CD14-positive monocyte (primary cell): ENCODE measurements at regions not wholly inside any gene's neighbourhood (a gene's known extent, or its start where the extent isn't known, plus 50 kb on each side); places are given as distances from the start of the nearest gene placed in this dataset.

Experiments
- DNase-seq, 3 donors: peaks; one replicate each; pipeline ENCODE4 v3.0.0-alpha.2; 2011 to 2022
- H2AFZ ChIP-seq: 2 replicates; pipeline ENCODE4 v1.6.0; 2012; ENCODE audit warnings: mild to moderate bottlenecking, low read depth, low read length, inconsistent platforms; ENCODE audit not compliant: insufficient read depth, poor library complexity, severe bottlenecking
- H3K27ac ChIP-seq, 2 donors: 1 replicate in 1 of 2; 2 replicates in 1 of 2; pipeline ENCODE4 v1.5.1; 2012 to 2013; ENCODE audit warnings: low read length in 2 of 2, control low read depth in 1 of 2, inconsistent platforms in 1 of 2, low read depth in 1 of 2, mild to moderate bottlenecking in 1 of 2
- H3K27me3 ChIP-seq, 2 donors: one replicate each; pipeline versions ENCODE4 v1.6.0 to v1.6.1; 2011 to 2013; ENCODE audit warnings: low read length in 2 of 2; ENCODE audit not compliant: control insufficient read depth in 2 of 2, insufficient read depth in 2 of 2
- H3K36me3 ChIP-seq, 2 donors: replicated peaks in 1 of 2; 1 replicate in 1 of 2; 2 replicates in 1 of 2; pipeline versions ENCODE4 v1.5.1 to v1.6.1; 2012 to 2013; ENCODE audit warnings: low read length in 2 of 2, control low read depth in 1 of 2, inconsistent platforms in 1 of 2, mild to moderate bottlenecking in 1 of 2; ENCODE audit not compliant: insufficient read depth in 2 of 2, control insufficient read depth in 1 of 2
- H3K4me1 ChIP-seq, 2 donors: 1 replicate in 1 of 2; 2 replicates in 1 of 2; pipeline versions ENCODE4 v1.5.1 to v1.6.1; 2012 to 2013; ENCODE audit warnings: low read length in 2 of 2, control low read depth in 1 of 2, inconsistent platforms in 1 of 2, mild to moderate bottlenecking in 1 of 2, moderate library complexity in 1 of 2; ENCODE audit not compliant: insufficient read depth in 2 of 2, control insufficient read depth in 1 of 2
- H3K4me2 ChIP-seq: replicated peaks from 2 replicates; pipeline ENCODE3; 2012; ENCODE audit warnings: low read length, moderate library complexity, mild to moderate bottlenecking; ENCODE audit not compliant: poor library complexity, severe bottlenecking; ENCODE audit errors: extremely low read depth
- H3K4me3 ChIP-seq, 3 experiments: fragments of 200-600 bp in 1 of 3; sonication (generic) in 1 of 3; replicated peaks in 1 of 3; 1 replicate in 2 of 3; 2 replicates in 1 of 3; pipeline ENCODE4 v1.5.1; 2011 to 2013; ENCODE audit warnings: low read length in 3 of 3, mild to moderate bottlenecking in 3 of 3, control low read depth in 2 of 3, low read depth in 2 of 3, inconsistent platforms in 1 of 3, moderate library complexity in 1 of 3
- H3K79me2 ChIP-seq: 2 replicates; pipeline ENCODE4 v1.6.0; 2012; ENCODE audit warnings: mild to moderate bottlenecking, control low read depth, inconsistent platforms, low read length, moderate library complexity; ENCODE audit not compliant: insufficient read depth
- H3K9ac ChIP-seq: 2 replicates; pipeline ENCODE4 v1.6.0; 2017; ENCODE audit warnings: low read length, mild to moderate bottlenecking; ENCODE audit not compliant: insufficient read depth, poor library complexity, severe bottlenecking
- H3K9me3 ChIP-seq, 2 donors: replicated peaks in 1 of 2; 1 replicate in 1 of 2; 2 replicates in 1 of 2; pipeline versions ENCODE4 v1.5.1 to v1.6.1; 2012 to 2013; ENCODE audit warnings: low read length in 2 of 2, control low read depth in 1 of 2; ENCODE audit not compliant: control insufficient read depth in 1 of 2, insufficient read depth in 1 of 2
- H4K20me1 ChIP-seq: 2 replicates; pipeline ENCODE4 v1.6.0; 2012; ENCODE audit warnings: mild to moderate bottlenecking, low read length, control low read depth, moderate library complexity; ENCODE audit not compliant: insufficient read depth
- H3K27ac Mint-ChIP-seq, 7 donors: one replicate each; pipeline ENCODE4 v1.8.0; 2020; ENCODE audit warnings: mild to moderate bottlenecking in 7 of 7, mixed read lengths in 7 of 7, moderate library complexity in 6 of 7, inconsistent platforms in 2 of 7
- H3K27me3 Mint-ChIP-seq, 3 donors: one replicate each; pipeline ENCODE4 v1.8.0; 2021 to 2022; ENCODE audit warnings: low read depth in 3 of 3, mild to moderate bottlenecking in 3 of 3, mixed read lengths in 3 of 3, moderate library complexity in 3 of 3, inconsistent platforms in 1 of 3
- H3K36me3 Mint-ChIP-seq, 2 donors: one replicate each; pipeline ENCODE4 v1.8.0; 2020; ENCODE audit warnings: mixed read lengths in 2 of 2, inconsistent platforms in 1 of 2, mild to moderate bottlenecking in 1 of 2
- H3K4me1 Mint-ChIP-seq: one replicate; pipeline ENCODE4 v1.8.0; 2020; ENCODE audit warnings: mild to moderate bottlenecking, mixed read lengths
- H3K4me3 Mint-ChIP-seq, 2 donors: one replicate each; pipeline ENCODE4 v1.8.0; 2020; ENCODE audit warnings: mild to moderate bottlenecking in 2 of 2, mixed read lengths in 2 of 2, moderate library complexity in 1 of 2
- H3K9me3 Mint-ChIP-seq, 7 donors: one replicate each; pipeline ENCODE4 v1.8.0; 2020 to 2022; ENCODE audit warnings: mixed read lengths in 7 of 7, mild to moderate bottlenecking in 6 of 7, moderate library complexity in 6 of 7, inconsistent platforms in 2 of 7
- CTCF ChIP-seq: fragments of 200-600 bp; IDR thresholded peaks from one replicate; pipeline ENCODE4 v1.8.0; 2022; ENCODE audit warnings: antibody characterized with exemption, mild to moderate bottlenecking
- WGBS: methylation state at CpG from one replicate; pipeline ENCODE4 v1.1.5; 2013; ENCODE audit warnings: missing lambda C conversion rate; ENCODE audit not compliant: insufficient coverage; 5-methylcytosine and 5-hydroxymethylcytosine counted together
- intact Hi-C, 2 donors: fragments of 100-400 bp; cut with micrococcal nuclease; formaldehyde crosslinking; loops; one replicate each; pipeline versions ENCODE4 v1.15.0 to v1.15.1; 2023

- Histone ChIP-seq H3K4me2 (no peak overlapping the region), H3K4me1 (no peaks in the 10 kb centered on the region), H3K27ac (no peak overlapping the region), H3K36me3 (no peaks in the 10 kb centered on the region), H3K4me3 (no peak overlapping the region), H2AFZ (no peak overlapping the region), H3K27me3 (no peaks in the 10 kb centered on the region), H3K79me2 (no peaks in the 10 kb centered on the region), H3K9me3 (no peaks in the 10 kb centered on the region), H4K20me1 (no peaks in the 10 kb centered on the region), H3K9ac (no peak overlapping the region)
- Mint-ChIP-seq H3K4me1 (no peaks in the 10 kb centered on the region), H3K27me3 (peaks cover 0 to 3% (median 0%) of the 10 kb centered on the region in 3 donors), H3K4me3 (no peak overlapping the region), H3K36me3 (no peaks in the 10 kb centered on the region), H3K27ac (no peak overlapping the region), H3K9me3 (peaks cover 0 to 8% (median 3%) of the 10 kb centered on the region in 7 donors)
- no peak for TF ChIP-seq CTCF
- no peak for DNase-seq
- WGBS: no CpG with 5 or more reads among the region's 2 CpGs
- intact Hi-C loops: no loop called here
Measured at GRCh38 chr10:57716884-57717283, 550.8 kb downstream of the IPMK start.

GRCh38 chr10:57715233-57715632, 552.5 kb downstream of the IPMK start:
- H3K9ac ChIP-seq: no peak overlapping the region
- no peaks in the 10 kb centered on the region for H3K4me1 ChIP-seq
- Mint-ChIP-seq H3K27ac (no peak overlapping the region), H3K9me3 (peaks cover 0 to 6% (median 2%) of the 10 kb centered on the region in 7 donors), H3K4me1 (no peaks in the 10 kb centered on the region), H3K4me3 (no peak overlapping the region), H3K36me3 (no peaks in the 10 kb centered on the region), H3K27me3 (peaks cover 0 to 1% (median 0%) of the 10 kb centered on the region in 3 donors)
- H2AFZ ChIP-seq: no peak overlapping the region
- no peaks in the 10 kb centered on the region for H3K79me2 ChIP-seq
- no CpG with 5 or more reads among the region's 2 CpGs for WGBS
- H3K36me3 ChIP-seq: no peaks in the 10 kb centered on the region
- intact Hi-C loops: no loop called here
- no peaks in the 10 kb centered on the region for H3K27me3 ChIP-seq
- DNase-seq: no peak
- H3K9me3 ChIP-seq: no peaks in the 10 kb centered on the region
- no peak overlapping the region for H3K27ac ChIP-seq
- TF ChIP-seq CTCF: no peak
- H4K20me1 ChIP-seq: no peaks in the 10 kb centered on the region
- no peak overlapping the region for H3K4me3 ChIP-seq
- no peak overlapping the region for H3K4me2 ChIP-seq
